ENCODE measurements at regions not wholly inside any gene's neighbourhood (a gene's known extent, or its start where the extent isn't known, plus 50 kb on each side); places are given as distances from the start of the nearest gene placed in this dataset.

DNA sequence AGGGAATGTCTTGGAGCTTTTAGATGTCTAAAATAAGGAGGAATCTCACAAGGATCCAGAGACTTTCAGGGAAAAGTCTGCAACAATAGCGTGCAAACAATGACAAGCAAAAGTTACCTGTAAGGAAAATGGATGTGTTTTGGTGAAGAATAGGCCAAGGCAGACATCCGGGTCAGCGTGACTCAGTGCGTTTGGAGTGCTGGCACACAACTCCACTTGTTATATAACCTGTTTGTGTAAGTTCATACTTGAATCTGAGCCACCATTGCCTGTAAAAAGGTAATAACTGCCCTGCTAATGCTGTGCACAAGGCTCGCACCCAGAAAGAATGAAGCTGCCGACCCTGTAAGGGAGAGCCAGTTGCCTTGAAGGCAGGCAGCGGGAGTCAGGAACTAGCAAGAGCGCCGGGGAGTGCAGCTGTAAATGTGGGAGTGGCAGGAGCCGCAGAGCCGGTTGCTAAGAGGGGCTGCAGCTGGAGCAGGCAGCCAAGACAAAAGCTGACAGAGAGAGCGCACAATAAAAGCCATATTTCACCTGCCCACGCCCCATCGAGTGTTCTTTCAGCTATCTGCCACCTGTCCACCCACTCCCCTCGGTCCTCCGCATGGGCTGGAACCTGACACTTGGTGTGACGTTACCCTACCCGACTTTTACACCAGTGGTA, 638.5 kb upstream of the MIS18BP1 start:
- TF ChIP-seq ZNF143 (CRISPR knock-in tag; IDR thresholded peaks at IDR 0.05), result no peak
- no peak for TF ChIP-seq IRF1 (CRISPR knock-in tag; IDR thresholded peaks at IDR 0.05; ENCODE audit: borderline replicate concordance)
- no peak for TF ChIP-seq CTCF (IDR thresholded peaks at IDR 0.05 in 2 of 3, conservative IDR thresholded peaks at IDR 0.05 in 1 of 3; ENCODE audit: insufficient read depth in 2 of 3, low read depth in 1 of 3, low read length in 3 of 3)
- TF ChIP-seq POLR2AphosphoS2 (IDR thresholded peaks at IDR 0.05; ENCODE audit: low read length), result no peak
- no peak for TF ChIP-seq ZNF311 (CRISPR knock-in tag; IDR thresholded peaks at IDR 0.05)
- TF ChIP-seq ZNF253 (CRISPR knock-in tag; conservative IDR thresholded peaks at IDR 0.05), result no peak
- TF ChIP-seq EWSR1 (IDR thresholded peaks at IDR 0.05; ENCODE audit: borderline replicate concordance, low read depth, partially characterized antibody), result no peak
- TF ChIP-seq, protein P1, sequence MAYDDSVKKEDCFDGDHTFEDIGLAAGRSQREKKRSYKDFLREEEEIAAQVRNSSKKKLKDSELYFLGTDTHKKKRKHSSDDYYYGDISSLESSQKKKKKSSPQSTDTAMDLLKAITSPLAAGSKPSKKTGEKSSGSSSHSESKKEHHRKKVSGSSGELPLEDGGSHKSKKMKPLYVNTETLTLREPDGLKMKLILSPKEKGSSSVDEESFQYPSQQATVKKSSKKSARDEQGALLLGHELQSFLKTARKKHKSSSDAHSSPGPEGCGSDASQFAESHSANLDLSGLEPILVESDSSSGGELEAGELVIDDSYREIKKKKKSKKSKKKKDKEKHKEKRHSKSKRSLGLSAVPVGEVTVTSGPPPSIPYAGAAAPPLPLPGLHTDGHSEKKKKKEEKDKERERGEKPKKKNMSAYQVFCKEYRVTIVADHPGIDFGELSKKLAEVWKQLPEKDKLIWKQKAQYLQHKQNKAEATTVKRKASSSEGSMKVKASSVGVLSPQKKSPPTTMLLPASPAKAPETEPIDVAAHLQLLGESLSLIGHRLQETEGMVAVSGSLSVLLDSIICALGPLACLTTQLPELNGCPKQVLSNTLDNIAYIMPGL (CRISPR knock-in tag; IDR thresholded peaks at IDR 0.05), result no peak
- no peak for TF ChIP-seq PHTF2 (CRISPR knock-in tag; IDR thresholded peaks at IDR 0.05)
- no peak for TF ChIP-seq FOS (IDR thresholded peaks at IDR 0.05; ENCODE audit: extremely low read depth, insufficient read length)
- TF ChIP-seq CBFB (CRISPR knock-in tag; IDR thresholded peaks at IDR 0.05), result no peak
